ENCODE measurements at regions not wholly inside any gene's neighbourhood (a gene's known extent, or its start where the extent isn't known, plus 50 kb on each side); places are given as distances from the start of the nearest gene placed in this dataset.

DNA sequence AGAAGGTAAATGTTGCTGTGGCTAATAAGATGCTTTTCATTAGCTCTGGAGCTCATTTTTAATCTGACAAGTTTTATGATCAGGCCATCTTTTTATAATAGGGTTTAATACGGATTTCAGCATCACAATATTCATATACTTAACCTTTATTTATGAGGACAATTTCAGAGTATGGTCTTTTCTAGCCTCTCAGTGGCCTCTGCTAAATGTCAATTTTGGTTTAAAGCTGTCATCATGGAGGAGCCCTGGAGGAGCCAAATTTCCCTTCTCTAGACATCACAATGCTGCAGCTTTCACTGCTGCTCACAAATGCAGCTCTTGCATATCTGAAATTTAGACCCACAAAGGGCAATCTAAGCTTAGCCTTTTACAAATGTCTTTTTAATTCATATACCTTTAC, 510.4 kb downstream of the PCDH7 start:
- ATAC-seq (no peak), DNase-seq (ENCODE audit: low read depth, low spot score) (no peak)
- H3K9me2 ChIP-seq (ENCODE audit: insufficient read depth): no peaks in the 10 kb centered on the region
- H2AFZ ChIP-seq (ENCODE audit: low read depth, low read length, poor library complexity, severe bottlenecking): peak overlapping the region; percentile 83
- no peak overlapping the region for H3K27ac ChIP-seq (ENCODE audit: low read depth, low read length)
- no peak overlapping the region for H3K4me3 ChIP-seq (replicated peaks in 1 of 2; ENCODE audit: low read depth in 1 of 2, low read length in 2 of 2)
- intact Hi-C loops (cut with micrococcal nuclease): loop anchor here (10.0 kb wide), 2 partner anchors 476 to 516 kb away; no protein-coding TSS in a partner anchor
- POLR2A ChIA-PET: no interaction called here
- no TSS peak for BruUV-seq (replicated peaks)
- H3K9me3 ChIP-seq (ENCODE audit: control insufficient read depth in 1 of 2, insufficient read depth in 1 of 2, low read depth in 1 of 2, low read length in 2 of 2): no peaks in the 10 kb centered on the region; a peak in 1 of 4 replicates
- peaks cover 24 to 28% of the 10 kb centered on the region in 2 experiments for H3K4me1 ChIP-seq (ENCODE audit: control insufficient read depth in 1 of 2, insufficient read depth in 2 of 2, low read length in 2 of 2)
- no peaks in the 10 kb centered on the region for H3K36me3 ChIP-seq (ENCODE audit: control insufficient read depth in 1 of 2, insufficient read depth in 2 of 2, low read length in 2 of 2)
- no peak overlapping the region for H3K9ac ChIP-seq (ENCODE audit: low read length)
- RAD21 ChIA-PET (ENCODE audit: low non-redundant PET in 1 of 2, low total read pairs in 2 of 2, uncharacterized antibody in 2 of 2, unreplicated experiment in 2 of 2): no interaction called here
- no peaks in the 10 kb centered on the region for H3K27me3 ChIP-seq (ENCODE audit: insufficient read depth, low read length)
- no peaks in the 10 kb centered on the region for H3K79me2 ChIP-seq (ENCODE audit: insufficient read depth, low read length)
- H4K20me1 ChIP-seq (ENCODE audit: insufficient read depth): no peaks in the 10 kb centered on the region
- CTCF ChIA-PET: no interaction called here
- H3K4me2 ChIP-seq (ENCODE audit: low read length): no peak overlapping the region
- TF ChIP-seq SP1 (IDR thresholded peaks at IDR 0.05; ENCODE audit: low read depth) (no peak), ZNF274 (IDR thresholded peaks at IDR 0.05; ENCODE audit: low read depth, low read length) (no peak), CEBPB (IDR thresholded peaks at IDR 0.05; ENCODE audit: low read depth) (no peak), FOSL1 (IDR thresholded peaks at IDR 0.05; ENCODE audit: low read depth) (no peak), SRF (IDR thresholded peaks at IDR 0.05; ENCODE audit: low read depth) (no peak), YY1 (IDR thresholded peaks at IDR 0.05; ENCODE audit: extremely low read depth, insufficient replicate concordance, low read depth, low read length) (no peak), CBX3 (IDR thresholded peaks at IDR 0.05; ENCODE audit: low read depth) (no peak), EZH2phosphoT487 (IDR thresholded peaks at IDR 0.05; ENCODE audit: borderline replicate concordance) (no peak), POLR2A (IDR thresholded peaks at IDR 0.05; ENCODE audit: borderline replicate concordance, extremely low read depth, insufficient read depth, insufficient read length) (no peak), EGR1 (IDR thresholded peaks at IDR 0.05; ENCODE audit: low read depth) (no peak), TCF7L2 (IDR thresholded peaks at IDR 0.05; ENCODE audit: borderline replicate concordance, extremely low read depth, insufficient read depth, insufficient read length) (no peak), EZH2 (IDR thresholded peaks at IDR 0.05) (no peak)
- TF ChIP-seq, protein P1, sequence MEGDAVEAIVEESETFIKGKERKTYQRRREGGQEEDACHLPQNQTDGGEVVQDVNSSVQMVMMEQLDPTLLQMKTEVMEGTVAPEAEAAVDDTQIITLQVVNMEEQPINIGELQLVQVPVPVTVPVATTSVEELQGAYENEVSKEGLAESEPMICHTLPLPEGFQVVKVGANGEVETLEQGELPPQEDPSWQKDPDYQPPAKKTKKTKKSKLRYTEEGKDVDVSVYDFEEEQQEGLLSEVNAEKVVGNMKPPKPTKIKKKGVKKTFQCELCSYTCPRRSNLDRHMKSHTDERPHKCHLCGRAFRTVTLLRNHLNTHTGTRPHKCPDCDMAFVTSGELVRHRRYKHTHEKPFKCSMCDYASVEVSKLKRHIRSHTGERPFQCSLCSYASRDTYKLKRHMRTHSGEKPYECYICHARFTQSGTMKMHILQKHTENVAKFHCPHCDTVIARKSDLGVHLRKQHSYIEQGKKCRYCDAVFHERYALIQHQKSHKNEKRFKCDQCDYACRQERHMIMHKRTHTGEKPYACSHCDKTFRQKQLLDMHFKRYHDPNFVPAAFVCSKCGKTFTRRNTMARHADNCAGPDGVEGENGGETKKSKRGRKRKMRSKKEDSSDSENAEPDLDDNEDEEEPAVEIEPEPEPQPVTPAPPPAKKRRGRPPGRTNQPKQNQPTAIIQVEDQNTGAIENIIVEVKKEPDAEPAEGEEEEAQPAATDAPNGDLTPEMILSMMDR (IDR thresholded peaks at IDR 0.05 in 2 of 3, conservative IDR thresholded peaks at IDR 0.05 in 1 of 3; ENCODE audit: borderline replicate concordance in 1 of 3, insufficient read depth in 1 of 3, low read depth in 2 of 3, low read length in 2 of 3): no peak
- TF ChIP-seq, protein P2, sequence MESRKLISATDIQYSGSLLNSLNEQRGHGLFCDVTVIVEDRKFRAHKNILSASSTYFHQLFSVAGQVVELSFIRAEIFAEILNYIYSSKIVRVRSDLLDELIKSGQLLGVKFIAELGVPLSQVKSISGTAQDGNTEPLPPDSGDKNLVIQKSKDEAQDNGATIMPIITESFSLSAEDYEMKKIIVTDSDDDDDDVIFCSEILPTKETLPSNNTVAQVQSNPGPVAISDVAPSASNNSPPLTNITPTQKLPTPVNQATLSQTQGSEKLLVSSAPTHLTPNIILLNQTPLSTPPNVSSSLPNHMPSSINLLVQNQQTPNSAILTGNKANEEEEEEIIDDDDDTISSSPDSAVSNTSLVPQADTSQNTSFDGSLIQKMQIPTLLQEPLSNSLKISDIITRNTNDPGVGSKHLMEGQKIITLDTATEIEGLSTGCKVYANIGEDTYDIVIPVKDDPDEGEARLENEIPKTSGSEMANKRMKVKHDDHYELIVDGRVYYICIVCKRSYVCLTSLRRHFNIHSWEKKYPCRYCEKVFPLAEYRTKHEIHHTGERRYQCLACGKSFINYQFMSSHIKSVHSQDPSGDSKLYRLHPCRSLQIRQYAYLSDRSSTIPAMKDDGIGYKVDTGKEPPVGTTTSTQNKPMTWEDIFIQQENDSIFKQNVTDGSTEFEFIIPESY (IDR thresholded peaks at IDR 0.05; ENCODE audit: extremely low read depth, insufficient replicate concordance, low read length): no peak
- TF ChIP-seq, protein P3, sequence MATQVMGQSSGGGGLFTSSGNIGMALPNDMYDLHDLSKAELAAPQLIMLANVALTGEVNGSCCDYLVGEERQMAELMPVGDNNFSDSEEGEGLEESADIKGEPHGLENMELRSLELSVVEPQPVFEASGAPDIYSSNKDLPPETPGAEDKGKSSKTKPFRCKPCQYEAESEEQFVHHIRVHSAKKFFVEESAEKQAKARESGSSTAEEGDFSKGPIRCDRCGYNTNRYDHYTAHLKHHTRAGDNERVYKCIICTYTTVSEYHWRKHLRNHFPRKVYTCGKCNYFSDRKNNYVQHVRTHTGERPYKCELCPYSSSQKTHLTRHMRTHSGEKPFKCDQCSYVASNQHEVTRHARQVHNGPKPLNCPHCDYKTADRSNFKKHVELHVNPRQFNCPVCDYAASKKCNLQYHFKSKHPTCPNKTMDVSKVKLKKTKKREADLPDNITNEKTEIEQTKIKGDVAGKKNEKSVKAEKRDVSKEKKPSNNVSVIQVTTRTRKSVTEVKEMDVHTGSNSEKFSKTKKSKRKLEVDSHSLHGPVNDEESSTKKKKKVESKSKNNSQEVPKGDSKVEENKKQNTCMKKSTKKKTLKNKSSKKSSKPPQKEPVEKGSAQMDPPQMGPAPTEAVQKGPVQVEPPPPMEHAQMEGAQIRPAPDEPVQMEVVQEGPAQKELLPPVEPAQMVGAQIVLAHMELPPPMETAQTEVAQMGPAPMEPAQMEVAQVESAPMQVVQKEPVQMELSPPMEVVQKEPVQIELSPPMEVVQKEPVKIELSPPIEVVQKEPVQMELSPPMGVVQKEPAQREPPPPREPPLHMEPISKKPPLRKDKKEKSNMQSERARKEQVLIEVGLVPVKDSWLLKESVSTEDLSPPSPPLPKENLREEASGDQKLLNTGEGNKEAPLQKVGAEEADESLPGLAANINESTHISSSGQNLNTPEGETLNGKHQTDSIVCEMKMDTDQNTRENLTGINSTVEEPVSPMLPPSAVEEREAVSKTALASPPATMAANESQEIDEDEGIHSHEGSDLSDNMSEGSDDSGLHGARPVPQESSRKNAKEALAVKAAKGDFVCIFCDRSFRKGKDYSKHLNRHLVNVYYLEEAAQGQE (IDR thresholded peaks at IDR 0.05; ENCODE audit: low read depth): no peak
- TF ChIP-seq, protein P4, sequence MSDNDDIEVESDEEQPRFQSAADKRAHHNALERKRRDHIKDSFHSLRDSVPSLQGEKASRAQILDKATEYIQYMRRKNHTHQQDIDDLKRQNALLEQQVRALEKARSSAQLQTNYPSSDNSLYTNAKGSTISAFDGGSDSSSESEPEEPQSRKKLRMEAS (IDR thresholded peaks at IDR 0.05): no peak

All from HCT116 (cell line).